Mesendoderm (in vitro differentiated cells): ENCODE measurements at regions not wholly inside any gene's neighbourhood (a gene's known extent, or its start where the extent isn't known, plus 50 kb on each side); places are given as distances from the start of the nearest gene placed in this dataset.

Experiments used
- DNase-seq: peaks from one replicate; pipeline ENCODE4 v3.0.0; 2013
- H2AK5ac ChIP-seq: 2 replicates; pipeline ENCODE4 v1.6.1; 2013; ENCODE audit warnings: low read length, inconsistent platforms
- H2BK120ac ChIP-seq: 2 replicates; pipeline ENCODE4 v1.6.1; 2013; ENCODE audit warnings: low read depth, mild to moderate bottlenecking, low read length, moderate library complexity, mixed read lengths
- H2BK15ac ChIP-seq: replicated peaks from 2 replicates; pipeline ENCODE4 v1.6.1; 2013; ENCODE audit warnings: low read depth, mild to moderate bottlenecking, moderate library complexity
- H2BK5ac ChIP-seq: 2 replicates; pipeline ENCODE4 v1.6.1; 2013; ENCODE audit warnings: low read length, inconsistent platforms
- H3K18ac ChIP-seq: 2 replicates; pipeline ENCODE4 v1.6.1; 2013; ENCODE audit warnings: mild to moderate bottlenecking, low read length, mixed read lengths
- H3K23ac ChIP-seq: one replicate; pipeline ENCODE4 v1.6.1; 2013; ENCODE audit warnings: low read length
- H3K27ac ChIP-seq: 2 replicates; pipeline ENCODE4 v1.5.1; 2013; ENCODE audit warnings: low read depth, mild to moderate bottlenecking, inconsistent platforms, low read length, moderate library complexity
- H3K27me3 ChIP-seq: 2 replicates; pipeline ENCODE4 v1.6.1; 2013; ENCODE audit warnings: low read length, control low read depth, mild to moderate bottlenecking, inconsistent platforms; ENCODE audit not compliant: insufficient read depth, poor library complexity
- H3K36me3 ChIP-seq: 2 replicates; pipeline ENCODE4 v1.6.1; 2013; ENCODE audit warnings: low read length, inconsistent platforms; ENCODE audit not compliant: control insufficient read depth, insufficient read depth
- H3K4ac ChIP-seq: one replicate; pipeline ENCODE4 v1.6.1; 2013; ENCODE audit warnings: low read depth, mild to moderate bottlenecking, low read length, moderate library complexity
- H3K4me1 ChIP-seq: 2 replicates; pipeline ENCODE4 v1.6.1; 2013; ENCODE audit warnings: low read depth, low read length, inconsistent platforms; ENCODE audit not compliant: control insufficient read depth
- H3K4me2 ChIP-seq: 2 replicates; pipeline ENCODE4 v1.6.1; 2013; ENCODE audit warnings: low read length
- H3K4me3 ChIP-seq: 2 replicates; pipeline ENCODE4 v1.5.1; 2013; ENCODE audit warnings: mild to moderate bottlenecking, low read length
- H3K56ac ChIP-seq: one replicate; pipeline ENCODE4 v1.6.1; 2013; ENCODE audit warnings: low read length
- H3K79me1 ChIP-seq: 2 replicates; pipeline ENCODE4 v1.6.1; 2013; ENCODE audit warnings: low read length, inconsistent platforms
- H3K79me2 ChIP-seq: 2 replicates; pipeline ENCODE4 v1.6.1; 2013; ENCODE audit warnings: mild to moderate bottlenecking, low read length; ENCODE audit not compliant: control insufficient read depth, insufficient read depth
- H3K9ac ChIP-seq: 2 replicates; pipeline ENCODE4 v1.6.1; 2013; ENCODE audit warnings: low read length, inconsistent platforms
- H4K5ac ChIP-seq: one replicate; pipeline ENCODE4 v1.6.1; 2013; ENCODE audit warnings: low read length
- H4K8ac ChIP-seq: one replicate; pipeline ENCODE4 v1.6.1; 2013; ENCODE audit warnings: low read depth, mild to moderate bottlenecking, control low read depth, low read length, moderate library complexity
- WGBS: extraction: QIAGEN DNeasy Blood & Tissue Kit; methylation state at CpG from one replicate; pipeline ENCODE4 v1.1.7; 2013; ENCODE audit warnings: low lambda C conversion rate, missing lambda C conversion rate; ENCODE audit not compliant: insufficient coverage; ENCODE audit errors: extremely low coverage; 5-methylcytosine and 5-hydroxymethylcytosine counted together

GRCh38 chr4:159433337-159433736 lies 330.5 kb downstream of the RAPGEF2 start:
- Histone ChIP-seq H4K8ac (no peak overlapping the region), H3K4me2 (no peak overlapping the region), H3K56ac (no peak overlapping the region), H3K4me1 (peaks cover 2% of the 10 kb centered on the region), H3K27ac (no peak overlapping the region), H3K4me3 (no peak overlapping the region), H2BK15ac (no peak overlapping the region), H4K5ac (no peak overlapping the region), H3K4ac (no peak overlapping the region), H2BK5ac (no peak overlapping the region), H3K18ac (no peak overlapping the region), H3K36me3 (no peaks in the 10 kb centered on the region), H3K79me2 (no peaks in the 10 kb centered on the region), H3K23ac (no peak overlapping the region), H2AK5ac (no peak overlapping the region), H3K27me3 (no peaks in the 10 kb centered on the region), H3K79me1 (no peaks in the 10 kb centered on the region), H3K9ac (no peak overlapping the region), H2BK120ac (no peak overlapping the region)
- no peak for DNase-seq
- no CpG with 5 or more reads among the region's 3 CpGs for WGBS

GRCh38 chr4:159434114-159434870 lies 331.4 kb downstream of the RAPGEF2 start:
- Histone ChIP-seq H2AK5ac (no peak overlapping the region), H3K23ac (no peak overlapping the region), H3K4me2 (no peak overlapping the region), H2BK15ac (no peak overlapping the region), H3K18ac (no peak overlapping the region), H3K56ac (peak overlapping the region; percentile 7), H3K4ac (no peak overlapping the region), H3K4me1 (no peaks in the 10 kb centered on the region), H3K27ac (no peak overlapping the region), H3K27me3 (no peaks in the 10 kb centered on the region), H4K8ac (no peak overlapping the region), H3K4me3 (no peak overlapping the region), H3K79me2 (no peaks in the 10 kb centered on the region), H2BK120ac (no peak overlapping the region), H3K36me3 (no peaks in the 10 kb centered on the region), H4K5ac (no peak overlapping the region), H2BK5ac (no peak overlapping the region), H3K9ac (no peak overlapping the region), H3K79me1 (no peaks in the 10 kb centered on the region)
- no CpG with 5 or more reads among the region's 4 CpGs for WGBS
- DNase-seq, result peak; percentile 26

- Histone ChIP-seq H3K27me3 (no peaks in the 10 kb centered on the region), H3K56ac (peak overlapping the region; percentile 7), H2AK5ac (no peak overlapping the region), H3K18ac (no peak overlapping the region), H2BK5ac (no peak overlapping the region), H3K9ac (no peak overlapping the region), H3K4me1 (no peaks in the 10 kb centered on the region), H3K4ac (no peak overlapping the region), H4K8ac (no peak overlapping the region), H3K23ac (no peak overlapping the region), H4K5ac (no peak overlapping the region), H3K36me3 (no peaks in the 10 kb centered on the region), H3K79me2 (no peaks in the 10 kb centered on the region), H3K27ac (no peak overlapping the region), H3K4me2 (no peak overlapping the region), H2BK15ac (peak overlapping the region; percentile 36), H3K4me3 (no peak overlapping the region), H2BK120ac (no peak overlapping the region), H3K79me1 (no peaks in the 10 kb centered on the region)
- no peak for DNase-seq
- WGBS, result no CpG with 5 or more reads among the region's 8 CpGs
Observed at GRCh38 chr4:159434871-159435241, 332.0 kb downstream of the RAPGEF2 start.

GRCh38 chr4:159435561-159436023 lies 332.7 kb downstream of the RAPGEF2 start:
- Histone ChIP-seq H3K4me3 (no peak overlapping the region), H4K8ac (no peak overlapping the region), H2BK120ac (no peak overlapping the region), H3K27me3 (no peaks in the 10 kb centered on the region), H3K27ac (no peak overlapping the region), H4K5ac (no peak overlapping the region), H2BK5ac (no peak overlapping the region), H3K23ac (no peak overlapping the region), H3K18ac (no peak overlapping the region), H3K9ac (no peak overlapping the region), H2AK5ac (no peak overlapping the region), H3K79me1 (no peaks in the 10 kb centered on the region), H2BK15ac (no peak overlapping the region), H3K56ac (no peak overlapping the region), H3K4me1 (no peaks in the 10 kb centered on the region), H3K79me2 (no peaks in the 10 kb centered on the region), H3K36me3 (no peaks in the 10 kb centered on the region), H3K4ac (no peak overlapping the region), H3K4me2 (no peak overlapping the region)
- DNase-seq, result no peak
- WGBS, result no CpG with 5 or more reads among the region's 3 CpGs

GRCh38 chr4:159443975-159444374 lies 341.1 kb downstream of the RAPGEF2 start:
- Histone ChIP-seq H2BK15ac (no peak overlapping the region), H3K4ac (no peak overlapping the region), H2AK5ac (no peak overlapping the region), H3K4me1 (no peaks in the 10 kb centered on the region), H3K56ac (no peak overlapping the region), H2BK5ac (no peak overlapping the region), H3K36me3 (no peaks in the 10 kb centered on the region), H4K5ac (no peak overlapping the region), H3K4me3 (no peak overlapping the region), H3K23ac (no peak overlapping the region), H3K79me1 (no peaks in the 10 kb centered on the region), H3K9ac (no peak overlapping the region), H3K4me2 (no peak overlapping the region), H4K8ac (no peak overlapping the region), H3K18ac (no peak overlapping the region), H2BK120ac (no peak overlapping the region), H3K79me2 (no peaks in the 10 kb centered on the region), H3K27ac (no peak overlapping the region), H3K27me3 (no peaks in the 10 kb centered on the region)
- no peak for DNase-seq
- no CpG with 5 or more reads among the region's 3 CpGs for whole genome bisulfite sequencing

- Histone ChIP-seq H3K4ac (no peak overlapping the region), H3K27me3 (no peaks in the 10 kb centered on the region), H4K8ac (no peak overlapping the region), H3K36me3 (no peaks in the 10 kb centered on the region), H2BK5ac (no peak overlapping the region), H3K23ac (no peak overlapping the region), H4K5ac (no peak overlapping the region), H3K27ac (no peak overlapping the region), H3K18ac (no peak overlapping the region), H2BK120ac (no peak overlapping the region), H3K9ac (no peak overlapping the region), H2AK5ac (no peak overlapping the region), H3K56ac (no peak overlapping the region), H3K79me2 (no peaks in the 10 kb centered on the region), H3K4me3 (no peak overlapping the region), H2BK15ac (no peak overlapping the region), H3K79me1 (no peaks in the 10 kb centered on the region), H3K4me2 (no peak overlapping the region), H3K4me1 (no peaks in the 10 kb centered on the region)
- peak; percentile 44 for DNase-seq
- WGBS, result no CpG with 5 or more reads among the region's 1 CpG
Observed at GRCh38 chr4:159444678-159445077, 341.8 kb downstream of the RAPGEF2 start.
